ENCODE measurements at regions not wholly inside any gene's neighbourhood (a gene's known extent, or its start where the extent isn't known, plus 50 kb on each side); places are given as distances from the start of the nearest gene placed in this dataset.

- H3K36me3 ChIP-seq, result no peaks in the 10 kb centered on the region
- no peak for TF ChIP-seq CTCF (IDR thresholded peaks at IDR 0.05)
- H3K27ac ChIP-seq, result no peak overlapping the region
- intact Hi-C loops (cut with DNase I; ENCODE audit: low total_unique reads), result no loop called here
- no peak overlapping the region for H3K4me3 ChIP-seq
- H3K4me1 ChIP-seq, result peaks cover 0 to 49% (median 15%) of the 10 kb centered on the region in 4 donors
- no peak for DNase-seq
- H3K27me3 ChIP-seq, result no peaks in the 10 kb centered on the region
- no peaks in the 10 kb centered on the region for H3K9me3 ChIP-seq
These were observed 95.3 kb upstream of the LPP start for GRCh38 chr3:188058569-188059184.

DNA sequence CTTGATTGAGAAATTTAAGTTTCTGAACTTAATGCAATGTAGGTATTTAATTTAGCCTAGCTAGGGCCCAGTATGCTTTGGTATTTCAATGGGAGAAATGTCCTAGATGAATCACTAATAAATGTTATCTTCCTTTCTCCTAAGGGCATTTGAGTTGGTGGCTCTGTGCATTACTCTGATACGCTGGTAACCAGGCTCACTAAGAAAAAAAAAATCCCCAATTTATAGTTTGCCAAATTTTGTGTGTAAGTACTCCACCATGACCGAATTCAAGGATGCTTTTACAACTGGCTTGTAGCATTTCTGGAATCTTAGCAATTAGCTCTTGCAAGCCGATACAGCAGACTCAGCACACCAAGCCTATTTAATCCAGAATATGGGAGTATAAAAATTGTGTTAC, 94.6 kb upstream of the LPP start:
- Histone ChIP-seq H3K4me3 (no peak overlapping the region), H3K4me1 (peaks cover 0 to 47% (median 9%) of the 10 kb centered on the region in 4 donors), H3K36me3 (no peaks in the 10 kb centered on the region), H3K27ac (no peak overlapping the region), H3K9me3 (no peaks in the 10 kb centered on the region), H3K27me3 (no peaks in the 10 kb centered on the region)
- intact Hi-C loops (cut with DNase I; ENCODE audit: low total_unique reads), result no loop called here
- no peak for DNase-seq
- TF ChIP-seq CTCF (IDR thresholded peaks at IDR 0.05), result no peak

GRCh38 chr3:188060264-188060835, 93.6 kb upstream of the LPP start:
- H3K4me3 ChIP-seq, result no peak overlapping the region
- no peaks in the 10 kb centered on the region for H3K9me3 ChIP-seq
- H3K36me3 ChIP-seq, result no peaks in the 10 kb centered on the region
- H3K27ac ChIP-seq, result peak overlapping the region in 1 of 2 donors; percentile 42
- no peak for TF ChIP-seq CTCF (IDR thresholded peaks at IDR 0.05)
- no peaks in the 10 kb centered on the region for H3K27me3 ChIP-seq
- DNase-seq, result no peak
- peaks cover 0 to 48% (median 13%) of the 10 kb centered on the region in 4 donors for H3K4me1 ChIP-seq
- intact Hi-C loops (cut with DNase I; ENCODE audit: low total_unique reads), result no loop called here

DNA sequence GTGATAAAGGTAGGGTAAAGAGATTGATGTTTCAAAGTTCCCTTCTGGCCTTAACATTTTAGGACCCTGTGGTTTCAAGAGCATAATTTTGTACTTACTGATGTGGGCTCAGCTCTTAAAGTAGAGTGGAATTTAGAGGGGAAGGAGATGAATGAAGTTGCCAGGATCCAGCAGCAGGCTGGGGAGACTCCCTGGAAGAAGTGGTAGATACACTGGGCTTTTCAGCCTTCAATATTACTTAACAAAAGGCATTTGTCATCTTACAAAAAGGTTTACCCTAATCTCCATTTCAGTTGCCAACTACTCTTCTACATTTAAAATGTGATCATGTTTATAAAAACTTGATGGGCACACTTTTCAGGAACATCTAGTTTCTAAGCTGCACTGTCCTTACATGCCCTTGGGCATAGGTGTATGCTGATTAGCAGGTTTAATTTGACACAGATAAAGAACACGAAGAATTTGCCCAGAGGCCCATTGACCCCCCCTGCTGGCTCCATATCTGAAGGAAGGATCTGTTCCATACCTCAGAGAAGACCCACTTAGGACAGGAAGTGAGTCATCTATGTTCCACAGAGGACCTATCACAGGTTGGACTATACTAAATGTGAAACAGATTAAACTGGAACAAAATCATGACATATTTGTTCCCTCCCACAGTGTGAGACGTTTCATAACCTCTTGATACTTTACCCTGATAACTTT, 93.0 kb upstream of the LPP start:
- Histone ChIP-seq H3K27ac (peak overlapping the region in 1 of 2 donors; percentile 42), H3K9me3 (no peaks in the 10 kb centered on the region), H3K36me3 (no peaks in the 10 kb centered on the region), H3K4me1 (peaks cover 0 to 52% (median 13%) of the 10 kb centered on the region in 4 donors), H3K27me3 (no peaks in the 10 kb centered on the region), H3K4me3 (no peak overlapping the region)
- no peak for TF ChIP-seq CTCF (IDR thresholded peaks at IDR 0.05)
- DNase-seq, result no peak
- intact Hi-C loops (cut with DNase I; ENCODE audit: low total_unique reads), result no loop called here

DNA sequence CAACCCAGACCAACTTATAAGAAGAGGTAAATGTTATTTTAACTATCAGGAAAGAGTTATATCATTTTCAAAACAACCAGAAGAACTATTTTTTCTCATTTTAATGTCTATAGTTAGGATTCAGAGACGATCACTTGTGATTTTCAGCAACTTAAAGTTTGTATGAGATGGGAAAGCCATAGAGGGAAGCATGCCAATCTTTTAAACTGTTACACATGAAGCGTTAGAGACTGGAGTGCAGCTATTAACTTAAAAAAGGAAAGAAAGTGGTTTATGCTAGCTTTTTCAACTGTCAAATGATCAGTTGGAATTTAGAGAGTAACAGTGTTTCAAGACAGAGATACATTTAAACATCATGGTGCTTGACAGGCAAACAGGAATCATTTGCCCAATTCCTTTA, 91.7 kb upstream of the LPP start:
- peak overlapping the region in 1 of 2 donors; percentile 40 for H3K27ac ChIP-seq
- peaks cover 0 to 52% (median 11%) of the 10 kb centered on the region in 4 donors for H3K4me1 ChIP-seq
- intact Hi-C loops (cut with DNase I; ENCODE audit: low total_unique reads), result no loop called here
- no peak for DNase-seq
- TF ChIP-seq CTCF (IDR thresholded peaks at IDR 0.05), result no peak
- no peak overlapping the region for H3K4me3 ChIP-seq
- H3K9me3 ChIP-seq, result no peaks in the 10 kb centered on the region
- no peaks in the 10 kb centered on the region for H3K27me3 ChIP-seq
- H3K36me3 ChIP-seq, result no peaks in the 10 kb centered on the region
